ENCODE measurements at regions not wholly inside any gene's neighbourhood (a gene's known extent, or its start where the extent isn't known, plus 50 kb on each side); places are given as distances from the start of the nearest gene placed in this dataset.

- Histone ChIP-seq H3K4me3 (ENCODE audit: low read length) (no peak overlapping the region), H3K4me1 (ENCODE audit: low read length) (no peaks in the 10 kb centered on the region), H3K9me3 (replicated peaks; ENCODE audit: insufficient read depth, low read length) (no peaks in the 10 kb centered on the region), H2AFZ (ENCODE audit: low read length) (no peak overlapping the region), H3K9ac (ENCODE audit: low read length) (no peak overlapping the region), H3K9me2 (replicated peaks; ENCODE audit: insufficient read depth, low read length) (no peaks in the 10 kb centered on the region), H3K79me2 (ENCODE audit: low read length) (no peaks in the 10 kb centered on the region), H3K27me3 (replicated peaks; ENCODE audit: insufficient read depth, low read length) (no peaks in the 10 kb centered on the region), H4K20me1 (ENCODE audit: insufficient read depth, low read length) (no peaks in the 10 kb centered on the region), H3F3A (ENCODE audit: insufficient read depth, low read length) (no peaks in the 10 kb centered on the region), H3K36me3 (replicated peaks; ENCODE audit: insufficient read depth, low read length) (no peaks in the 10 kb centered on the region), H3K27ac (ENCODE audit: low read length) (no peak overlapping the region), H3K4me2 (ENCODE audit: low read depth, low read length) (no peak overlapping the region)
- no peak for TF ChIP-seq EZH2phosphoT487 (IDR thresholded peaks at IDR 0.05; ENCODE audit: low read length)
- TF ChIP-seq EZH2 (optimal IDR thresholded peaks at IDR 0.05; ENCODE audit: low read depth, low read length) = no peak
- TF ChIP-seq CTCF (IDR thresholded peaks at IDR 0.05; ENCODE audit: low read length) = no peak
- DNase-seq = no peak
Observed at GRCh38 chr2:83229443-83229842, 1229.6 kb downstream of the SUCLG1 start.

- H3K4me2 ChIP-seq (ENCODE audit: low read depth, low read length) = no peak overlapping the region
- no peaks in the 10 kb centered on the region for H4K20me1 ChIP-seq (ENCODE audit: insufficient read depth, low read length)
- H3K4me1 ChIP-seq (ENCODE audit: low read length) = no peaks in the 10 kb centered on the region
- H3K9me2 ChIP-seq (replicated peaks; ENCODE audit: insufficient read depth, low read length) = no peaks in the 10 kb centered on the region
- H3K36me3 ChIP-seq (replicated peaks; ENCODE audit: insufficient read depth, low read length) = no peaks in the 10 kb centered on the region
- H3K27ac ChIP-seq (ENCODE audit: low read length) = no peak overlapping the region
- H3F3A ChIP-seq (ENCODE audit: insufficient read depth, low read length) = no peaks in the 10 kb centered on the region
- no peak overlapping the region for H3K9ac ChIP-seq (ENCODE audit: low read length)
- no peak overlapping the region for H2AFZ ChIP-seq (ENCODE audit: low read length)
- no peaks in the 10 kb centered on the region for H3K27me3 ChIP-seq (replicated peaks; ENCODE audit: insufficient read depth, low read length)
- H3K79me2 ChIP-seq (ENCODE audit: low read length) = no peaks in the 10 kb centered on the region
- no peak overlapping the region for H3K4me3 ChIP-seq (ENCODE audit: low read length)
- TF ChIP-seq CTCF (IDR thresholded peaks at IDR 0.05; ENCODE audit: low read length) (no peak), EZH2phosphoT487 (IDR thresholded peaks at IDR 0.05; ENCODE audit: low read length) (no peak), EZH2 (optimal IDR thresholded peaks at IDR 0.05; ENCODE audit: low read depth, low read length) (no peak)
- no peak for DNase-seq
- no peaks in the 10 kb centered on the region for H3K9me3 ChIP-seq (replicated peaks; ENCODE audit: insufficient read depth, low read length)
Observed at GRCh38 chr2:83224591-83225200, 1234.4 kb downstream of the SUCLG1 start.

- Histone ChIP-seq H3K9ac (ENCODE audit: low read length) (no peak overlapping the region), H3K4me2 (ENCODE audit: low read depth, low read length) (no peak overlapping the region), H3K9me3 (replicated peaks; ENCODE audit: insufficient read depth, low read length) (no peaks in the 10 kb centered on the region), H3K79me2 (ENCODE audit: low read length) (no peaks in the 10 kb centered on the region), H4K20me1 (ENCODE audit: insufficient read depth, low read length) (no peaks in the 10 kb centered on the region), H3K4me3 (ENCODE audit: low read length) (no peak overlapping the region), H3K36me3 (replicated peaks; ENCODE audit: insufficient read depth, low read length) (no peaks in the 10 kb centered on the region), H3K27ac (ENCODE audit: low read length) (no peak overlapping the region), H3F3A (ENCODE audit: insufficient read depth, low read length) (no peaks in the 10 kb centered on the region), H3K9me2 (replicated peaks; ENCODE audit: insufficient read depth, low read length) (no peaks in the 10 kb centered on the region), H3K27me3 (replicated peaks; ENCODE audit: insufficient read depth, low read length) (no peaks in the 10 kb centered on the region), H3K4me1 (ENCODE audit: low read length) (no peaks in the 10 kb centered on the region), H2AFZ (ENCODE audit: low read length) (no peak overlapping the region)
- no peak for DNase-seq
- TF ChIP-seq EZH2phosphoT487 (IDR thresholded peaks at IDR 0.05; ENCODE audit: low read length) (no peak), CTCF (IDR thresholded peaks at IDR 0.05; ENCODE audit: low read length) (no peak), EZH2 (optimal IDR thresholded peaks at IDR 0.05; ENCODE audit: low read depth, low read length) (no peak)
Observed at GRCh38 chr2:83221258-83221657, 1237.8 kb downstream of the SUCLG1 start.
